WTC11 (cell line): ENCODE measurements at regions not wholly inside any gene's neighbourhood (a gene's known extent, or its start where the extent isn't known, plus 50 kb on each side); places are given as distances from the start of the nearest gene placed in this dataset.

Source experiments
- AFF4 ChIP-seq: sonication (generic); formaldehyde crosslinking; IDR thresholded peaks from 2 replicates; pipeline ENCODE4 v1.8.1; 2023; ENCODE audit warnings: mild to moderate bottlenecking, missing genetic modification reagents, borderline replicate concordance
- ATF2 ChIP-seq: sonication (generic); formaldehyde crosslinking; IDR thresholded peaks from 2 replicates; pipeline ENCODE4 v1.8.1; 2022; ENCODE audit warnings: low read depth, missing genetic modification reagents, borderline replicate concordance
- CBFB ChIP-seq: sonication (generic); formaldehyde crosslinking; IDR thresholded peaks from 2 replicates; pipeline ENCODE4 v1.8.1; 2022; ENCODE audit warnings: mild to moderate bottlenecking, low read depth, missing genetic modification reagents
- CTCF ChIP-seq: fragments of 200-600 bp; IDR thresholded peaks from 2 replicates; pipeline ENCODE4 v1.8.0; 2022; ENCODE audit warnings: antibody characterized with exemption
- EMX1 ChIP-seq: fragments of 250-450 bp; sonication (Bioruptor Pico); IDR thresholded peaks from 2 replicates; pipeline ENCODE4 v1.8.0; 2021; ENCODE audit warnings: mild to moderate bottlenecking
- FOXP4 ChIP-seq: sonication (generic); formaldehyde crosslinking; IDR thresholded peaks from 2 replicates; pipeline ENCODE4 v1.8.0; 2022; ENCODE audit warnings: mild to moderate bottlenecking, missing genetic modification reagents
- MAX ChIP-seq: sonication (generic); formaldehyde crosslinking; IDR thresholded peaks from 2 replicates; pipeline ENCODE4 v1.8.0; 2022; ENCODE audit warnings: mild to moderate bottlenecking, missing genetic modification reagents
- NFE2L1 ChIP-seq: sonication (generic); formaldehyde crosslinking; IDR thresholded peaks from 2 replicates; pipeline ENCODE4 v1.8.1; 2023; ENCODE audit warnings: missing genetic modification reagents
- TEAD4 ChIP-seq: sonication (generic); formaldehyde crosslinking; IDR thresholded peaks from 2 replicates; pipeline ENCODE4 v1.8.0; 2022; ENCODE audit warnings: mild to moderate bottlenecking, missing genetic modification reagents
- USF1 ChIP-seq: sonication (generic); formaldehyde crosslinking; IDR thresholded peaks from 2 replicates; pipeline ENCODE4 v1.8.0; 2022; ENCODE audit warnings: mild to moderate bottlenecking, missing genetic modification reagents
- ZSCAN18 ChIP-seq: fragments of 250-450 bp; sonication (Bioruptor Pico); IDR thresholded peaks from 2 replicates; pipeline ENCODE4 v2.1.2; 2022; ENCODE audit warnings: mild to moderate bottlenecking, moderate library complexity

GRCh38 chr10:15990535-15991129 lies 130.3 kb upstream of the MINDY3 start:
- no peak for TF ChIP-seq CTCF
- no peak for TF ChIP-seq MAX (CRISPR knock-in tag)
- TF ChIP-seq USF1 (CRISPR knock-in tag) = no peak
- TF ChIP-seq TEAD4 (CRISPR knock-in tag) = no peak
- no peak for TF ChIP-seq FOXP4 (CRISPR knock-in tag)
- no peak for TF ChIP-seq ATF2 (CRISPR knock-in tag)
- no peak for TF ChIP-seq EMX1 (CRISPR knock-in tag)
- TF ChIP-seq CBFB (CRISPR knock-in tag) = no peak
- TF ChIP-seq ZSCAN18 = no peak
- TF ChIP-seq AFF4 (CRISPR knock-in tag) = no peak
- no peak for TF ChIP-seq NFE2L1 (CRISPR knock-in tag)
